Stimulated activated CD8-positive, alpha-beta memory T cell treated with anti-CD3 and anti-CD28 coated beads, Interleukin-7, amount 100 ng/mL, for 48 hours (primary cell): ENCODE measurements at regions not wholly inside any gene's neighbourhood (a gene's known extent, or its start where the extent isn't known, plus 50 kb on each side); places are given as distances from the start of the nearest gene placed in this dataset.

Experiments used
- DNase-seq, 2 donors: peaks; one replicate each; pipeline ENCODE4 v3.0.0-alpha.2; 2020; ENCODE audit warnings: low read depth in 1 of 2; ENCODE audit errors: extremely low read depth in 1 of 2

GRCh38 chr2:82896117-82896516, 1563.0 kb downstream of the SUCLG1 start:
- no peak for DNase-seq

DNA sequence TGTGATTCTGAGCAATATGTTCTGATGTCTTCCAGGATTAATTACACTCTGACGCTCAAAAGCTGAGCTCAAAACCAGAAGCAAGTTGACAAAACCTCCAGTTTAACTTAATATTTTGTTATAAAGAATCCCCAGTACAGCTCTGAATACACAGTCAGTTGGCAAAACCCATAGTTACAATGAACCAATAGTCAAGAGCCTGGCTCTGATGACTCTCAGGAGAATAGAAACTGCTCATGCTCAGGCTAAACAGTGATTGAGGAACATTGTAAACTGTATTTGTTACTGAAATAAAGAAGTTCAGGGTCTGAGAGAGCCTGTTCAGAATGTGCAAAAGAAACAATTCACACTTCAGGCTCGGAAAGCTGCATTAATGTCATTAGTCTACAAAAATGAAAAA, 1565.9 kb downstream of the SUCLG1 start:
- no peak for DNase-seq

GRCh38 chr2:82879803-82880202, 1579.3 kb downstream of the SUCLG1 start:
- no peak for DNase-seq

- no peak for DNase-seq
Measured at GRCh38 chr2:82875858-82876257, 1583.2 kb downstream of the SUCLG1 start.

GRCh38 chr2:82857967-82858366, 1601.1 kb downstream of the SUCLG1 start:
- DNase-seq = no peak

DNA sequence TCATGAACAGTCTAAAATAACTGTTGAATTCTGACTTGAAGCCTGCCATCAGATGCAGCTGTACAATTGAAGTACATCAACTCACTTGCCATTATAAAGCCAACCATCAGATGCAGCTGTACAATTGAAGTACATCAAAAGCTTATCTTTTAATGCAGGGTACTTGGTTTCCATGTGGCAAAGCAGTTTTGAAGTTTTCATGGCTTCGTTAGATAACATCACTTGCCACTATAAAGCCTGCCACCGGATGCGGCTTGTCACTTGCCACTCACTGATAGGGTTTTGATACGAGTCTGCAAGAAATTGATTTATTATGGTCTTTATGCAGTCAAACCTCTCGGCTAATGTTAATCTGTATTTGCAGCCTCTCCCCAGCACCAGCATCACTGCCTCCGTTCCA, 1605.8 kb downstream of the SUCLG1 start:
- no peak for DNase-seq

DNA sequence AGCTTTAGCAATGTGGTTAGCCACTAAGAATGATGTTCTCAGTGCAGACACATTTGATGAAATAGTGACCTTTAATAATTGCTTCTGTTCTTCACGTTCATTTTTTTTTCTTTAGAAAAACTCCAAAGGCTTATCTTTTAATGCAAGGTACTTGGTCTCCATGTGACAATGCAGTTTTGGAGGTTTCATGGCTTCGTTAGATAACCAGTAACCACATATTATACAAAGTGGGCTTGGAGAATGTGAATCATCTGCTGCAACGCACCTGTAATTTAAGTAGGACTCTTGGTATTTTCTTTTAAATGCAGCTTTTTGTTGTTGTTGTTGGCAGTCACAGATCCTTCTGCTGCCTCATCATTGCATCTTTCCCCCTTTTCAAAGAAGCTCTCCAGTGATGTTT, 1606.3 kb downstream of the SUCLG1 start:
- no peak for DNase-seq

DNA sequence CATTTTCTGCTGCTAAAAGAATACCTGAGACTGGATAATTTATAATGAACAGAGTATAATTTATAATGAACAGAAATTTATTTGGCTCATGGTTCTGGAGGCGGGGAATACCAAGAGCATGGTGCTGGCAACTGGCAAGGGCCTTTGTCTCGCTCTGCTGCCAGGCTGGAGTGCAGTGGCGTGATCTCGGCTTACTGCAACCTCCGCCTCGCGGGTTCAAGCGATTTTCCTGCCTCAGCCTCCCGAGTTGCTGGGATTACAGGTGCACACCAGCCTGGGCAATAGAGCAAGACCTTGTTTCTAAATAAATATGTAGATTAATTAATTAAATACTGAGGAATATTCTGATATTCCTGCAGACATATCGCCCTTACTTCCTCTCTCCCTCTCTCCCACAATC, 1610.8 kb downstream of the SUCLG1 start:
- DNase-seq = no peak

DNA sequence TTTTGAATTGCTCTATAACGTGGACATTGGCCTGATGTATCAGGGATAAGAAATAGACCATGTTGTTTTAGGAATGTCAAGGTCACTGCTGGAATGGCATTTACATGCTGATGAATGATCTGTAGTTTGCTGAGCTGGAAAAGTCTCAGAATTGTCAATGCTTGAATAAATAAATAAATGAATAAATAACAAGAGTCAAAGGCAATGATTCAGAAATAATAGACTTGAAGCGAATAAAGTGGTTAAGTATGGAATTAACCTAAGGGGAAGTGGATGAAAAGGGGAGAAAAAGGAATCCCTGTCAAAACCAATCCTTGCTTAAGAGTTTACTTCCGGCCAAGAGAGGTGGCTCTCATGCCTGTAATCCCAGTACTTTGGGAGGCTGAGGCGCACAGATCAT, 1620.0 kb downstream of the SUCLG1 start:
- DNase-seq = no peak

GRCh38 chr2:82837588-82838304, 1621.3 kb downstream of the SUCLG1 start:
- no peak for DNase-seq

DNA sequence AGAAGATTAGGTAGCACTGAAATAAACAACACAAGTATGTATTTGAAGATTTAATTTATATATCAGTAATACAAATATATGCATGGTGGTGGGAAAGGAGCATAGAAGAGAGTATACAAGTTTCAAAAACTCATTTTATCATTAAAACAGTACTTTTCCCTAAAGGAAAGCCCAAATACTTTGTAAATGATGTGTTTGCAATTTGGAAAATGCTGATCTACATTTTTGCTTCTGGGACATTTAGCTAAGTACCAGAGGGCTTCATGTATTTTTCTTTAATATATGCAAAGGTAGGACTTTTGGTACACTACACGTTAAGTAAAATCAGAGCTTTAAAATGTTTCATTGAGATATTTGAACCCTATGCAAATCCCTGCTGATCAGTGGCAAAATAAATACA, 1624.2 kb downstream of the SUCLG1 start:
- DNase-seq = no peak

GRCh38 chr2:82827426-82827825, 1631.7 kb downstream of the SUCLG1 start:
- DNase-seq = no peak

DNA sequence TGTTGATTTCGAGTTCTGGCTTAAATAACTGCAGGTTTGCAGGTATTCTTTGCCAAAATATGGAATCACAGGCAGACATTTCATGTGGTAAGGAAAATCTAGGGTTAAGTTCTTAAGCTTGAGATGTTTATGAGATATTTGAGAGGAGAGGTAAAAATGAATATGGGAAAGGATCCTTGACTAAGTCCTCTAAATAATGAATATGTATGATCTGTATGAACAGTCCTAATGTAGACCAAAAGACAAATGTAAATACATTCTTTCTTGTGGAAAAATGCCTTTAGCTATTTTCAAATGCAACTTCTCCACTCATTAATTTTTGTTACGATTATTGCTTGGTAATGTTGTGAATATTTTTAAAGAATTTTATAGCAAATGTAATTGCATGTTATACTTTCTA, 1632.6 kb downstream of the SUCLG1 start:
- DNase-seq = no peak

- no peak for DNase-seq
Measured at GRCh38 chr2:82825410-82826090, 1633.5 kb downstream of the SUCLG1 start.

GRCh38 chr2:82823892-82824291, 1635.2 kb downstream of the SUCLG1 start:
- DNase-seq = no peak

DNA sequence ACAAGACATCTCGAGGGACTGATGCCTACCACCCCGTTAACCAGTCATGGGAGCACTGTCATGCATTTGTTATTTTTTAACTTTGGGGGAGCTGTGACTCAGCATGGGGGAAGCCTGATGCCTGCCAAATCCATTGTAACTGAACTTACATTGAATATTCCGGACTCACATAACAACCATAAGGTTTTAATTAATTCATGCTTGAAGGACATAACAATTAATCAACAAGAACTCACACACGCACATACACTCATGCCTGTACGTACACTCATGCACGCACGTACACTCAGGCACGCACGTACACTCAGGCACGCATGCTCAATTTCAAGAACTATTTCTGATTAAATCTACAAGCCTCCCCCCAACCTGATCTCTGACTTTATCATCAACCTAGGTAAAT, 1639.1 kb downstream of the SUCLG1 start:
- no peak for DNase-seq

DNA sequence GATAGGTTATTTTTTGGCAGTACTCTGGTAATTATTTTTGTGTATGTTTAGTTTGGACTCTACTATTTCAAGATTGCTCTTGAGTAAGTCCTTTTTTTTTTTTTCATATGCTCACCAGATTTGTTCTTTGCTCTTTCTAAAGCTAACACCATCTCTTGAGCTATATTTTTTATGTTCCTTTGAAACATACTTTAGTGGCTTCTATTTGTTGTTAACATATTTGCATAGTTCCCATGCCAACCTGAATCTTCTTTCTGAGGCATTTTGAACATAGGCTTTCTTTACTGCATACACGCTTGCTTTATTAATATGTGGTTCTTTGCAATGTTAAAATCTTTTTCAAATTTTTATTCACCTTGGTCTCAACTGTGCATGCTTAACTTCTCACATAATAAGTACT, 1644.9 kb downstream of the SUCLG1 start:
- no peak for DNase-seq

GRCh38 chr2:82811946-82812345, 1647.1 kb downstream of the SUCLG1 start:
- no peak for DNase-seq

DNA sequence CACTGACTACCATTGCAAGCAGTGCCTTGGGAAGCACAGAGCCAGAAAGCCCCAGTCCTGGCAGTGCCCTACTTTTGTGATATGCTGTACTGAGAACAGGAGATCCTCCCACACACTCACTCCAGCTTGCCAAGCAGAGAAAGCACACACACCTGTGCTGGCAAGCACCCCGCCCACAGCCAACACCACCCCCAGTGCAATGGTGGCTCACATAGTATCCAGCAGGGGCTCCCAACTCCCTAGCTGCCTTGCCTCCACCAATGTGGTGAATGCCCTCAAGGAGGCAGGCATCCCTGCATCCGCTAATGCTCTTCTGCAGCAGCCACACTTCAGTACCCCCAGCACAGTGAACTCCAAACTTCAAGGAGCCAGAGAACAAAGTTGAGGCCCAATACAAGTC, 1655.8 kb downstream of the SUCLG1 start:
- DNase-seq = no peak

DNA sequence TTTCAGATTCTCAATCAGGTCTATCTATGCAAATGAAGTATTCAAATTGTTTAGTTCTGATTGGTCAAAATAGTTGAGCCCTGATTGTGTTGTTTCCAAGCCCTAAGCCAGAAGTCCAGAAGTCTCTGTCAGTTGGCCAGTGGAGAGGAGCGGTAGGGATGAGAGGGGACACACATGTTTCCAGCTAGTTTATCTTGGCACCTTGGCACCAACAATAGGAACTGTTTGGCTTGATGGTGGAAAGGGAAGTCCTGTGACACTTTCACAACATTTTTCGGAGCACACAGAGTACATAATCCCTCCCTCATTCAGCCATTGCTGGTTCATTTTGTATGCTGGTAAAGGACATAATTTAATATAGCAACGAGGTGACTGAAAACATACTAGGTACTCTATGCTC, 1661.6 kb downstream of the SUCLG1 start:
- DNase-seq = no peak

DNA sequence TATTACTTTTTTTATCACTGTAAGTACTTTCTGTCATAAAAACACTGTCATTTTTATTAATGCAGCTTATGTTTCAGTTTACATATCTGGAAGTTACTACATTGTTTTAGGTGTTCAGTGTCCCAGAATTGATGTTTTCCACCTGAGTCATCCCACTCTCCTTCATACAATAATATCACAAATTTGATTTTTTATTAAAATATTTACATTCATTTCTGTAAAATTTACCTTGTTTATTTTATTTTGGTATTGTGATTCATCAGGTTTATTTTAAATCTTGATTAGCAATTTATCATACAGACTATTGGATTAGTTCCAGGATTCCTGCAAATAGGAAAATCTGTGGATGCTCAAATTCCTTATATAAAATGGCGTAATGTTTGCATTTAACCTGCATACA, 1662.9 kb downstream of the SUCLG1 start:
- no peak for DNase-seq

GRCh38 chr2:82795446-82795845, 1663.6 kb downstream of the SUCLG1 start:
- no peak for DNase-seq
